Uterus (tissue), 3 donors: ENCODE measurements at regions not wholly inside any gene's neighbourhood (a gene's known extent, or its start where the extent isn't known, plus 50 kb on each side); places are given as distances from the start of the nearest gene placed in this dataset.

Experiments
- DNase-seq, 2 donors: peaks; one replicate each; pipeline ENCODE4 v3.0.0-alpha.2; 2019 to 2020
- H3K27ac ChIP-seq, 2 donors: fragments of 200-600 bp; sonication (generic); 1 replicate in 1 of 2; 2 replicates in 1 of 2; pipeline ENCODE4 v1.5.1; 2016 to 2018
- H3K27me3 ChIP-seq, 2 donors: fragments of 200-600 bp; sonication (generic); one replicate each; pipeline ENCODE4 v1.5.1; 2018 to 2019; ENCODE audit warnings: control low read depth in 1 of 2
- H3K36me3 ChIP-seq, 2 donors: fragments of 200-600 bp; sonication (generic); one replicate each; pipeline ENCODE4 v1.5.1; 2019; ENCODE audit warnings: control low read depth in 1 of 2
- H3K4me1 ChIP-seq, 2 donors: fragments of 200-600 bp; sonication (generic); one replicate each; pipeline ENCODE4 v1.5.1; 2018 to 2019; ENCODE audit warnings: control low read depth in 1 of 2
- H3K4me3 ChIP-seq, 2 donors: fragments of 200-600 bp; sonication (generic); 1 replicate in 1 of 2; 2 replicates in 1 of 2; pipeline ENCODE4 v1.5.1; 2018 to 2019; ENCODE audit warnings: mild to moderate bottlenecking in 1 of 2
- H3K9me3 ChIP-seq, 2 donors: fragments of 200-600 bp; sonication (generic); one replicate each; pipeline ENCODE4 v1.5.1; 2019; ENCODE audit warnings: control low read depth in 1 of 2
- POLR2A ChIP-seq, 2 donors: fragments of 450-650 bp; IDR thresholded peaks; one replicate each; pipeline ENCODE4 v1.6.1; 2016; ENCODE audit warnings: antibody characterized with exemption in 2 of 2, mild to moderate bottlenecking in 1 of 2, moderate library complexity in 1 of 2
- intact Hi-C: fragments of 100-400 bp; cut with DNase I; formaldehyde crosslinking; loops from one replicate; pipeline ENCODE4 v1.15.1; 2023; ENCODE audit warnings: low total_unique reads
- TF ChIP-seq, protein P1 (sequence below), 4 experiments: fragments of 200-600 bp in 2 of 4; fragments of 450-650 bp in 2 of 4; sonication (generic) in 2 of 4; IDR thresholded peaks; one replicate each; pipeline ENCODE4 v1.5.1; 2016 to 2019; ENCODE audit warnings: antibody characterized with exemption in 4 of 4, mild to moderate bottlenecking in 2 of 4, moderate library complexity in 1 of 4
- donor health status: DM: yes; HTN: yes; CAD: no.

DNA sequence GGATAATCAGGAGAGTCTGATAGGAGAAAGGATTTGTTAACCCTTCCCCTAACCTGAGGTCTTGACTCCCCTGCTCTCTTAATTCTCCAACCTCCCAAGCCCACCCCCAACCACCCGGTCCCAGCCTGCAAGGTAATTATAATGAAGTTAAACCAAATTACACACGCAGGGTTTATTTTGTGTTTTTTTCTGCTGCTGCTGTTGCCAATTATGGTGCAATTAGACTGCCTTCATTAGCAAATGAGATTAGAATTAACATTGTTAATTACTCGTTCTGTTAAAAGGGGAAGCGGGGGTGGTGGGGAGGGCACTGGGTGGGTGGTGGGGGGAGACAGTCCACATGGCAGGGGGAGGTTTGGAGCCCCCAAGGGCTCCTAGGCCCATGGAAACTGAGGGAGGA lies 128.9 kb downstream of the CCT6B start:
- DNase-seq: no peak
- H3K36me3 ChIP-seq: no peaks in the 10 kb centered on the region
- intact Hi-C loops: loop anchor here (10.0 kb wide), 1 partner anchor 62 kb away; no protein-coding TSS in a partner anchor
- H3K4me1 ChIP-seq: no peaks in the 10 kb centered on the region
- H3K4me3 ChIP-seq: no peak overlapping the region
- no peaks in the 10 kb centered on the region for H3K27me3 ChIP-seq
- H3K9me3 ChIP-seq: no peaks in the 10 kb centered on the region
- H3K27ac ChIP-seq: no peak overlapping the region
- TF ChIP-seq, protein P1, sequence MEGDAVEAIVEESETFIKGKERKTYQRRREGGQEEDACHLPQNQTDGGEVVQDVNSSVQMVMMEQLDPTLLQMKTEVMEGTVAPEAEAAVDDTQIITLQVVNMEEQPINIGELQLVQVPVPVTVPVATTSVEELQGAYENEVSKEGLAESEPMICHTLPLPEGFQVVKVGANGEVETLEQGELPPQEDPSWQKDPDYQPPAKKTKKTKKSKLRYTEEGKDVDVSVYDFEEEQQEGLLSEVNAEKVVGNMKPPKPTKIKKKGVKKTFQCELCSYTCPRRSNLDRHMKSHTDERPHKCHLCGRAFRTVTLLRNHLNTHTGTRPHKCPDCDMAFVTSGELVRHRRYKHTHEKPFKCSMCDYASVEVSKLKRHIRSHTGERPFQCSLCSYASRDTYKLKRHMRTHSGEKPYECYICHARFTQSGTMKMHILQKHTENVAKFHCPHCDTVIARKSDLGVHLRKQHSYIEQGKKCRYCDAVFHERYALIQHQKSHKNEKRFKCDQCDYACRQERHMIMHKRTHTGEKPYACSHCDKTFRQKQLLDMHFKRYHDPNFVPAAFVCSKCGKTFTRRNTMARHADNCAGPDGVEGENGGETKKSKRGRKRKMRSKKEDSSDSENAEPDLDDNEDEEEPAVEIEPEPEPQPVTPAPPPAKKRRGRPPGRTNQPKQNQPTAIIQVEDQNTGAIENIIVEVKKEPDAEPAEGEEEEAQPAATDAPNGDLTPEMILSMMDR (IDR thresholded peaks at IDR 0.05): no peak
- TF ChIP-seq POLR2A (IDR thresholded peaks at IDR 0.05): no peak

DNA sequence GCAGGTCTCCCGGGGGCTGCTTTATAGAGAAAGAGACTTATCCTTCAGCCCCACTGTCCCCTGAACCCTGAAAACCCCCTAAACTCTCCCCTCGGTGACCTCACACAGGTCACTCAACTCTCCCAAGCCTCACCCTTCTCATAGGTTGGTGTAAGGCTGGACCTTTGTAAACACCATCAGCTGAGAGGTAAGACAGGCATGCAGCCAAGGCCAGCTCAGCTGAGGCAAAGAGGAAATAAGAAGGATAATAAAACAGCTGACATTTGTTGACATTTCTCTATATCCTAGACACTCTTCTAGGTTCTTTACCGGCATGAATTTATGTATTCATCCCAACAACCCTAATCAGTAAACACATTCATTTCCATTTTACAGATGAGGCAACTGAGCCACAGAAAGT lies 134.3 kb downstream of the CCT6B start:
- Histone ChIP-seq H3K27me3 (no peaks in the 10 kb centered on the region), H3K27ac (no peak overlapping the region), H3K4me1 (no peaks in the 10 kb centered on the region), H3K9me3 (no peaks in the 10 kb centered on the region), H3K36me3 (no peaks in the 10 kb centered on the region), H3K4me3 (no peak overlapping the region)
- intact Hi-C loops: no loop called here
- no peak for TF ChIP-seq POLR2A (IDR thresholded peaks at IDR 0.05)
- DNase-seq: no peak

DNA sequence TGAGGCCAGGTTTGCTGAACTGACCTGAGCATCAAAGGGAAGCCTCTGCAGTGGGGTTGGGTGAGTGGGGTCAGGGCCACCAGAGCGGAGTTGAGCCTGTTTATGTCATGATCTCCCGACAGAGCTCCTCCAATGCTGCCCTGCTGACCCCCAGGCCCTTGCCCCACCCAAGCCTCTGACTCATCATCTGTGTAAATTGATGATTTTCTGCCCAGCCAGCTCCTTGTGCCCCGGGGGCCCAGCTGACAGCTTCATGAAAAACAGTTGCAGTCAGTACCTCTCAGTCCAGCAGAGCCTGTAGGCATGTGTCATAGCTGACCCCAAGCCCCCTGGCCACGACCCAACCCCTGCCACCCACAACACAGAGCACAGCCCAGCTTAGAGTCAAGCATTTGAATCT lies 134.9 kb downstream of the CCT6B start:
- H3K4me3 ChIP-seq: no peak overlapping the region
- no peak overlapping the region for H3K27ac ChIP-seq
- no peak for DNase-seq
- H3K4me1 ChIP-seq: no peaks in the 10 kb centered on the region
- no peaks in the 10 kb centered on the region for H3K36me3 ChIP-seq
- no peak for TF ChIP-seq POLR2A (IDR thresholded peaks at IDR 0.05)
- TF ChIP-seq, protein P1 (IDR thresholded peaks at IDR 0.05): no peak
- intact Hi-C loops: no loop called here
- no peaks in the 10 kb centered on the region for H3K27me3 ChIP-seq
- no peaks in the 10 kb centered on the region for H3K9me3 ChIP-seq

DNA sequence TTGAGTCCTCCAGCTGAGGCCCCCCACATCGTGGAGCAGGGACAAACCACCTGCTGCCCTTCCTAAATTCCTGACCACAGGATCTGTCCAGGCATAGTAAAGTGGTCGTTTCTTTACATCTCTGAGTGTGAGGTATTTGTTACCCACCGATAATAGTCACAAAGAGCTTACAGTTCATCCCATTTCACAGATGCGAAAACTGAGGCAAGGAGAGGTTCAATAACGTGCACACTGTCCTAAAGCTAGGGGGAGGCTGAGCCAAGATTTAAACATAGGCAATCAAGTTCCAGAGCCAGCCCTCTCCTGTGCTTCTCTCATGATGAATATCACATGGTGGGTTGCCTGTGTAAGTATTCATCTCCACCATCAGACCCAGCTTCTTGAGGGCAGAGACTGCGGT lies 135.4 kb downstream of the CCT6B start:
- TF ChIP-seq, protein P1 (IDR thresholded peaks at IDR 0.05): no peak
- no peak for TF ChIP-seq POLR2A (IDR thresholded peaks at IDR 0.05)
- H3K27ac ChIP-seq: no peak overlapping the region

DNA sequence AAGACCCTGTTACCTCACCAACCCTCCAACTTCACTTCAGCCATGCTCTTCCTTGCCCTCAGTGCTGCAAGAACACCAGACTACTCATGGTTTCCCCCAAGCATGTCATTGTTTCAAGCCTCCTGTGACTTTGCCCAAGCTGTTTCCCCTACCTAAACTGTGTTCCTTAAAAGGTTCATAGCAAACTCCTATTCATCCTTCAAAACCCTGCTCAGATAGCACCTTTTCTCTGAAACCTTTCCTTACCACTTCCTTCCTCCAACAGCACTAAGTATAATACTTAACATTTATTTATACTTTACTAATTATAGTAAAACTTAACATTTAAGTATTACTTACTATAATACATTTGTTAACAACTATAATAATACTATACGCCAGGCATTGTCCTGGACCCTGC lies 136.2 kb downstream of the CCT6B start:
- no peaks in the 10 kb centered on the region for H3K36me3 ChIP-seq
- H3K4me1 ChIP-seq: no peaks in the 10 kb centered on the region
- H3K27me3 ChIP-seq: no peaks in the 10 kb centered on the region
- no peak overlapping the region for H3K4me3 ChIP-seq
- TF ChIP-seq POLR2A (IDR thresholded peaks at IDR 0.05): no peak
- TF ChIP-seq, protein P1 (IDR thresholded peaks at IDR 0.05): no peak
- H3K27ac ChIP-seq: no peak overlapping the region
- intact Hi-C loops: no loop called here
- H3K9me3 ChIP-seq: no peaks in the 10 kb centered on the region
- no peak for DNase-seq

More for the DNA sequence above, 135.4 kb downstream of the CCT6B start:
- Histone ChIP-seq H3K9me3 (no peaks in the 10 kb centered on the region), H3K4me3 (no peak overlapping the region), H3K27me3 (no peaks in the 10 kb centered on the region), H3K36me3 (no peaks in the 10 kb centered on the region), H3K4me1 (no peaks in the 10 kb centered on the region)
- no peak for DNase-seq
- intact Hi-C loops: no loop called here

DNA sequence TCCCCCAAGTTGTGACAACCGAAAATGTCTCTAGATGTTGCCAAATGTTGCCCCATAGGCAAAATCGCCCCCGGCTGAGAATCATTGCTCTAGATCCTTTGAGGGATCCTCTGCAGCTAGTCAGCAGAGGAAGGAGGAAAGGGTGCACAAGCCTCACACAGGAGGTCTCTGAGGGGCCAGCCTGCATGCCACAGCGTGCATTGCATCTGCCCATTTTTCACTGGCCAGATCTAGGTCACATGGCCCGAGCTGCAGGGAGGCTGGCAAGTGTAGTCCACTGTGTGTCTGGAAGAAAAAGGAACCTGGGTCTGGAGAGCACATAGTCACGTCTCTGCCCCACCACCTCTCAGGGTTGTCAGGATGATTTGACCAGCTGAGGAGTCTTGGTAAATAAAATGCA lies 138.2 kb downstream of the CCT6B start:
- Histone ChIP-seq H3K4me3 (no peak overlapping the region), H3K27ac (no peak overlapping the region), H3K9me3 (no peaks in the 10 kb centered on the region), H3K4me1 (no peaks in the 10 kb centered on the region), H3K36me3 (no peaks in the 10 kb centered on the region), H3K27me3 (no peaks in the 10 kb centered on the region)
- no peak for TF ChIP-seq POLR2A (IDR thresholded peaks at IDR 0.05)
- TF ChIP-seq, protein P1 (IDR thresholded peaks at IDR 0.05): no peak
- intact Hi-C loops: no loop called here
- DNase-seq: no peak
